Loucy (cell line): ENCODE measurements at regions not wholly inside any gene's neighbourhood (a gene's known extent, or its start where the extent isn't known, plus 50 kb on each side); places are given as distances from the start of the nearest gene placed in this dataset.

Experiments used
- EZH2phosphoT487 ChIP-seq: fragments of 200-600 bp; IDR thresholded peaks from 2 replicates; pipeline ENCODE4 v1.6.1; 2018; ENCODE audit warnings: antibody characterized with exemption, mild to moderate bottlenecking, moderate library complexity, borderline replicate concordance
- TF ChIP-seq, protein P1 (sequence below): fragments of 200-600 bp; sonication (generic); conservative IDR thresholded peaks from 2 replicates; pipeline ENCODE4 v1.5.1; 2014; ENCODE audit warnings: mild to moderate bottlenecking, antibody characterized with exemption, low read length

DNA sequence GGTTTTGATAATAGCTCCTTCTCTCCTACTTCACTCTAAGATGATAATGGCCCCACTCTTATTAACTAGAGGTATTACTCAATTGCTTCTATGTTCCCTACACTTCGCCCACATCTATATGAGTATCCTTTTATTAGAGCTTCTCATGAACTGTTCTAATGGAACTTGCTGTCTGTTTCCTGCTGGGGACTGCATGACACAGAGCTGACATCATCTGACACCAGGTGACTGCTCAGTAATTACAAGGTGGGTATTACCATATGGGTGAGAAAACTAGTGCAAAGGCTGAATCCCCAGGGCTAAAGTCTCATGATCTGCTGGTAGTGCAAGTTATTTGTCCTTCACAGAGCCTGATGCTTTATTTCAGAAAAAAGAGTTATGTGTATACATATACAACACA, 146.2 kb upstream of the PLCXD3 start:
- TF ChIP-seq, protein P1, sequence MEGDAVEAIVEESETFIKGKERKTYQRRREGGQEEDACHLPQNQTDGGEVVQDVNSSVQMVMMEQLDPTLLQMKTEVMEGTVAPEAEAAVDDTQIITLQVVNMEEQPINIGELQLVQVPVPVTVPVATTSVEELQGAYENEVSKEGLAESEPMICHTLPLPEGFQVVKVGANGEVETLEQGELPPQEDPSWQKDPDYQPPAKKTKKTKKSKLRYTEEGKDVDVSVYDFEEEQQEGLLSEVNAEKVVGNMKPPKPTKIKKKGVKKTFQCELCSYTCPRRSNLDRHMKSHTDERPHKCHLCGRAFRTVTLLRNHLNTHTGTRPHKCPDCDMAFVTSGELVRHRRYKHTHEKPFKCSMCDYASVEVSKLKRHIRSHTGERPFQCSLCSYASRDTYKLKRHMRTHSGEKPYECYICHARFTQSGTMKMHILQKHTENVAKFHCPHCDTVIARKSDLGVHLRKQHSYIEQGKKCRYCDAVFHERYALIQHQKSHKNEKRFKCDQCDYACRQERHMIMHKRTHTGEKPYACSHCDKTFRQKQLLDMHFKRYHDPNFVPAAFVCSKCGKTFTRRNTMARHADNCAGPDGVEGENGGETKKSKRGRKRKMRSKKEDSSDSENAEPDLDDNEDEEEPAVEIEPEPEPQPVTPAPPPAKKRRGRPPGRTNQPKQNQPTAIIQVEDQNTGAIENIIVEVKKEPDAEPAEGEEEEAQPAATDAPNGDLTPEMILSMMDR: no peak
- no peak for TF ChIP-seq EZH2phosphoT487
